GM18508 (cell line): ENCODE measurements at regions not wholly inside any gene's neighbourhood (a gene's known extent, or its start where the extent isn't known, plus 50 kb on each side); places are given as distances from the start of the nearest gene placed in this dataset.
"Not testable (repeated sequence)": the region's sequence is repeated elsewhere in the genome, so short reads cannot be mapped to it uniquely, and the experiment has no call there.

Source experiments
- ATAC-seq: cut with Tn5 transposase; IDR thresholded peaks from one replicate; pipeline ENCODE4 v1.9.1; 2021; ENCODE audit warnings: moderate number of reproducible peaks; ENCODE audit not compliant: insufficient read depth, unreplicated experiment

GRCh38 chr16:31718998-31719397 lies 154.6 kb upstream of the ZNF267 start:
- ATAC-seq: no peak

- ATAC-seq: no peak
These were observed 146.1 kb upstream of the ZNF267 start for GRCh38 chr16:31727553-31727952.

- no peak for ATAC-seq
These were observed 139.3 kb upstream of the ZNF267 start for GRCh38 chr16:31734265-31734664.

GRCh38 chr16:31745098-31745497 lies 128.5 kb upstream of the ZNF267 start:
- not testable (repeated sequence) for ATAC-seq

- no peak for ATAC-seq
These were observed 127.7 kb upstream of the ZNF267 start for GRCh38 chr16:31745900-31746299.

GRCh38 chr16:31754998-31755615 lies 118.5 kb upstream of the ZNF267 start:
- ATAC-seq: no peak

GRCh38 chr16:31764103-31764502 lies 109.5 kb upstream of the ZNF267 start:
- no peak for ATAC-seq

- ATAC-seq: no peak
These were observed 106.3 kb upstream of the ZNF267 start for GRCh38 chr16:31767267-31767666.

GRCh38 chr16:31780342-31780741 lies 93.3 kb upstream of the ZNF267 start:
- ATAC-seq: no peak

- ATAC-seq: no peak
These were observed 88.5 kb upstream of the ZNF267 start for GRCh38 chr16:31785126-31785525.

GRCh38 chr16:31807086-31807485 lies 66.5 kb upstream of the ZNF267 start:
- ATAC-seq: no peak

GRCh38 chr16:31810863-31811262 lies 62.7 kb upstream of the ZNF267 start:
- ATAC-seq: no peak

GRCh38 chr16:31816141-31816540 lies 57.5 kb upstream of the ZNF267 start:
- not testable (repeated sequence) for ATAC-seq

- no peak for ATAC-seq
These were observed 54.2 kb upstream of the ZNF267 start for GRCh38 chr16:31819386-31819785.

- ATAC-seq: no peak
These were observed 53.7 kb upstream of the ZNF267 start for GRCh38 chr16:31819948-31820347.
